OCI-LY7 (cell line): ENCODE measurements at regions not wholly inside any gene's neighbourhood (a gene's known extent, or its start where the extent isn't known, plus 50 kb on each side); places are given as distances from the start of the nearest gene placed in this dataset.

Experiments used
- BruUV-seq: library from RNA; stranded (reverse); fragments of 400-500 nt; replicated peaks from 2 replicates; lab custom pipeline; 2021; lab: Mats Ljungman, UMichigan
- CTCF ChIA-PET: fragments of 300-600 bp; sonication (Branson Sonifier 250); formaldehyde crosslinking; loops from one replicate; lab custom pipeline; 2022; ENCODE audit warnings: antibody characterized with exemption; ENCODE audit not compliant: unreplicated experiment; lab: Charles Lee
- POLR2A ChIA-PET: fragments of 300-600 bp; sonication (Branson Sonifier 250); formaldehyde crosslinking; loops from one replicate; lab custom pipeline; 2022; ENCODE audit warnings: antibody characterized with exemption; lab: Charles Lee
- DNase-seq: peaks from one replicate; pipeline ENCODE4 v3.0.0-alpha.2; 2015; ENCODE audit warnings: low spot score
- H2AFZ ChIP-seq: fragments of 200-600 bp; sonication (generic), shearing (Covaris generic); 2 replicates; pipeline ENCODE4 v1.6.1; 2014; ENCODE audit warnings: mild to moderate bottlenecking, antibody characterized with exemption, low read length, moderate library complexity
- H3K27ac ChIP-seq: fragments of 200-600 bp; sonication (generic); 2 replicates; pipeline ENCODE4 v1.5.1; 2014; ENCODE audit warnings: mixed run types, low read depth, mild to moderate bottlenecking, moderate library complexity, low read length, inconsistent platforms; ENCODE audit not compliant: poor library complexity, severe bottlenecking
- H3K36me3 ChIP-seq: fragments of 200-600 bp; sonication (generic); 2 replicates; pipeline ENCODE4 v1.6.1; 2014; ENCODE audit warnings: mild to moderate bottlenecking, antibody characterized with exemption, low read length, moderate library complexity, mixed read lengths; ENCODE audit not compliant: insufficient read depth
- H3K4me1 ChIP-seq: fragments of 200-600 bp; sonication (generic); 2 replicates; pipeline ENCODE4 v1.5.1; 2014; ENCODE audit warnings: mild to moderate bottlenecking, low read length; ENCODE audit not compliant: insufficient read depth, poor library complexity, severe bottlenecking
- H3K4me2 ChIP-seq: fragments of 200-600 bp; sonication (generic); 2 replicates; pipeline ENCODE4 v1.6.1; 2014; ENCODE audit warnings: mild to moderate bottlenecking, low read length
- H3K4me3 ChIP-seq: fragments of 200-600 bp; sonication (generic); 2 replicates; pipeline ENCODE4 v1.5.1; 2014; ENCODE audit warnings: mild to moderate bottlenecking, low read depth, low read length; ENCODE audit not compliant: poor library complexity, severe bottlenecking
- H3K79me2 ChIP-seq: fragments of 200-600 bp; sonication (generic); 2 replicates; pipeline ENCODE4 v1.6.1; 2016; ENCODE audit warnings: low read depth, mild to moderate bottlenecking, low read length, moderate library complexity, mixed read lengths; ENCODE audit not compliant: insufficient read depth
- H3K9me2 ChIP-seq: fragments of 200-600 bp; sonication (generic); 2 replicates; pipeline ENCODE4 v1.6.1; 2016; ENCODE audit warnings: mild to moderate bottlenecking, low read length, mixed read lengths; ENCODE audit not compliant: insufficient read depth
- H3K9me3 ChIP-seq: fragments of 200-600 bp; sonication (generic); 2 replicates; pipeline ENCODE4 v1.6.1; 2014; ENCODE audit warnings: mild to moderate bottlenecking, mixed run types, low read length, mixed read lengths
- H4K20me1 ChIP-seq: fragments of 200-600 bp; sonication (generic); 2 replicates; pipeline ENCODE4 v1.6.1; 2014; ENCODE audit warnings: mild to moderate bottlenecking, antibody characterized with exemption, low read length, moderate library complexity, mixed read lengths; ENCODE audit not compliant: insufficient read depth
- EZH2phosphoT487 ChIP-seq: fragments of 200-600 bp; sonication (generic); IDR thresholded peaks from 2 replicates; pipeline ENCODE4 v1.6.1; 2018; ENCODE audit warnings: low read depth, borderline replicate concordance, mild to moderate bottlenecking, mixed run types, antibody characterized with exemption, low read length, moderate library complexity, mixed read lengths
- intact Hi-C: fragments of 100-400 bp; cut with micrococcal nuclease; formaldehyde crosslinking; loops from one replicate; pipeline ENCODE4 v1.10.0; 2022; ENCODE audit not compliant: unreplicated experiment
- TF ChIP-seq, protein P1 (sequence below): fragments of 200-600 bp; sonication (generic); conservative IDR thresholded peaks from 2 replicates; pipeline ENCODE4 v1.5.1; 2014; ENCODE audit warnings: mild to moderate bottlenecking, antibody characterized with exemption, low read length, moderate library complexity, mixed read lengths

DNA sequence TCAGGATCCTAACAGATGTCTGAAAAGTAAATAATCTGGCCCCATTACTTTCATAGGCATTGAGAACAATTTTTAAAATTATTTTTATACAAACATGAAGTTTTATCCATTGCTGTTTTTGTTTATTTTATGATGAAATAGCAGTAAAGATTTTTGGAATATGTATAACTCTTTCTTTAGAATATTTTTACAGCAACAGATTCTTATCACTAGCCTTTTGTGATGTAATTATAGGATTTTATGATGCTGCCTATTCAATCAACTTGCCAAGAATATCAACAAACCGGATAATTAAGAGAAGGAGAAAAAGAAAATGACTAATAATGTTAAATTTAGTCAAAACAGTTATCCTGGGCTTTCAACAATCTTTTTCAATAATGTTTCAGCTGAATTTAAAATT lies 386.3 kb downstream of the ZIC1 start:
- no peak for TF ChIP-seq EZH2phosphoT487
- TF ChIP-seq, protein P1, sequence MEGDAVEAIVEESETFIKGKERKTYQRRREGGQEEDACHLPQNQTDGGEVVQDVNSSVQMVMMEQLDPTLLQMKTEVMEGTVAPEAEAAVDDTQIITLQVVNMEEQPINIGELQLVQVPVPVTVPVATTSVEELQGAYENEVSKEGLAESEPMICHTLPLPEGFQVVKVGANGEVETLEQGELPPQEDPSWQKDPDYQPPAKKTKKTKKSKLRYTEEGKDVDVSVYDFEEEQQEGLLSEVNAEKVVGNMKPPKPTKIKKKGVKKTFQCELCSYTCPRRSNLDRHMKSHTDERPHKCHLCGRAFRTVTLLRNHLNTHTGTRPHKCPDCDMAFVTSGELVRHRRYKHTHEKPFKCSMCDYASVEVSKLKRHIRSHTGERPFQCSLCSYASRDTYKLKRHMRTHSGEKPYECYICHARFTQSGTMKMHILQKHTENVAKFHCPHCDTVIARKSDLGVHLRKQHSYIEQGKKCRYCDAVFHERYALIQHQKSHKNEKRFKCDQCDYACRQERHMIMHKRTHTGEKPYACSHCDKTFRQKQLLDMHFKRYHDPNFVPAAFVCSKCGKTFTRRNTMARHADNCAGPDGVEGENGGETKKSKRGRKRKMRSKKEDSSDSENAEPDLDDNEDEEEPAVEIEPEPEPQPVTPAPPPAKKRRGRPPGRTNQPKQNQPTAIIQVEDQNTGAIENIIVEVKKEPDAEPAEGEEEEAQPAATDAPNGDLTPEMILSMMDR = no peak
- Histone ChIP-seq H3K4me1 (no peaks in the 10 kb centered on the region), H3K9me2 (no peaks in the 10 kb centered on the region), H2AFZ (no peak overlapping the region), H3K4me2 (no peak overlapping the region), H3K79me2 (no peaks in the 10 kb centered on the region), H4K20me1 (no peaks in the 10 kb centered on the region), H3K4me3 (no peak overlapping the region), H3K27ac (no peak overlapping the region), H3K9me3 (no peaks in the 10 kb centered on the region), H3K36me3 (no peaks in the 10 kb centered on the region)
- BruUV-seq = no TSS peak
- ChIA-PET CTCF (no interaction called here), POLR2A (interaction anchor here (1.3 kb wide), 1 partner anchor 8 kb away, joined by 3 read pairs; no protein-coding TSS in a partner anchor)
- no peak for DNase-seq
- intact Hi-C loops = no loop called here

DNA sequence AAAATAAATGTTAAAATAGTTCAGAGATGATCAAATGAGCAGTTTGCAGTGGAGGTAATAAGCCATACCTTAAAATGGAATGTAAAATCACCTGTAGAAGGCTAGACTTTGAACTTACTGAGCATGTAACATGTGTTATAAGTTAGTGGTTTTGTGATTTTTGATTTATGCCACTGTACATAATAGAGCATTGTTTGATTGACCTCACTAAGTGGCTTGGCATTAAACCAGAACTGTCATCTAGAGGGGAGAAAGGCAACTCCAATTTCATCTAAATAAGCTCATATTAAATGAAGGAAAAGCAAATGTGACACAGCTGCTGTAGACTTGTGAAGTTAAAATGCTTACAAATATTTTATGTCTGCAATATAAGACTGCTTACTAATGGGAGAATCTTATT lies 387.9 kb downstream of the ZIC1 start:
- ChIA-PET POLR2A (no interaction called here), CTCF (no interaction called here)
- H4K20me1 ChIP-seq = no peaks in the 10 kb centered on the region
- H3K79me2 ChIP-seq = no peaks in the 10 kb centered on the region
- no peak for DNase-seq
- intact Hi-C loops = no loop called here
- no peak for TF ChIP-seq EZH2phosphoT487
- TF ChIP-seq, protein P1 = no peak
- no TSS peak for BruUV-seq
- H3K4me3 ChIP-seq = no peak overlapping the region
- no peak overlapping the region for H3K4me2 ChIP-seq
- H3K9me3 ChIP-seq = no peaks in the 10 kb centered on the region
- H3K27ac ChIP-seq = no peak overlapping the region
- H2AFZ ChIP-seq = no peak overlapping the region
- H3K36me3 ChIP-seq = no peaks in the 10 kb centered on the region
- no peaks in the 10 kb centered on the region for H3K4me1 ChIP-seq
- no peaks in the 10 kb centered on the region for H3K9me2 ChIP-seq

DNA sequence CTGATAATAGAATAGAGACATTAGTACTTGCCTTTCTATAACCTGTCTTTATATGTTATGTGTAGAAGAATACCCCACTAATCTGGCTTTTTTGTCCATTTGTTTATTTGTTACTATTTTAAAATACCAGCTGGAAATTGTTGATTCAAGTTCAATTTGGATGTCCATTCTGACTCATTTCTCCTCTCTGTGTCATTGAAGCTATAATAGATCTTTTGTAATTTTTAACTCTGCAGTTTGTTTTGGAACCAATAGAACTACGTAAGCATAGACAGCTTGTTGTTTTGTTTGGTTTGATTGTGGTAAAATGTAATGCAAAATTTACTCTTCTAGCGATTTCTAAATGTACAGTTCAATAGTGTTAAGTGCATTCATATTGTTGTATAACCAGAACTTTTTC lies 390.4 kb downstream of the ZIC1 start:
- Histone ChIP-seq H3K4me2 (no peak overlapping the region), H3K36me3 (no peaks in the 10 kb centered on the region), H3K27ac (no peak overlapping the region), H3K4me3 (no peak overlapping the region), H3K4me1 (no peaks in the 10 kb centered on the region), H2AFZ (no peak overlapping the region), H3K9me3 (no peaks in the 10 kb centered on the region), H3K9me2 (no peaks in the 10 kb centered on the region), H3K79me2 (no peaks in the 10 kb centered on the region), H4K20me1 (no peaks in the 10 kb centered on the region)
- TF ChIP-seq, protein P1 = no peak
- TF ChIP-seq EZH2phosphoT487 = no peak
- no TSS peak for BruUV-seq
- intact Hi-C loops = no loop called here
- DNase-seq = no peak
- POLR2A ChIA-PET = no interaction called here
- CTCF ChIA-PET = no interaction called here
